BE2C (cell line): ENCODE measurements at regions not wholly inside any gene's neighbourhood (a gene's known extent, or its start where the extent isn't known, plus 50 kb on each side); places are given as distances from the start of the nearest gene placed in this dataset.

Source experiments
- DNase-seq: peaks from one replicate; pipeline ENCODE4 v3.0.0-alpha.2; 2020
- H3K27me3 ChIP-seq: fragments of 250-450 bp; sonication (Bioruptor Pico); 2 replicates; pipeline ENCODE4 v1.5.1; 2020; ENCODE audit warnings: mild to moderate bottlenecking
- H3K36me3 ChIP-seq: fragments of 250-450 bp; sonication (Bioruptor Pico); 2 replicates; pipeline ENCODE4 v1.5.1; 2020; ENCODE audit warnings: mild to moderate bottlenecking
- H3K4me1 ChIP-seq: fragments of 250-450 bp; sonication (Bioruptor Pico); 2 replicates; pipeline ENCODE4 v1.5.1; 2020
- H3K4me3 ChIP-seq: 2 replicates; pipeline ENCODE4 v1.5.1; 2011; ENCODE audit warnings: low read depth, low read length
- H3K9me3 ChIP-seq: fragments of 250-450 bp; sonication (Bioruptor Pico); 2 replicates; pipeline ENCODE4 v1.5.1; 2020
- TF ChIP-seq, protein P1 (sequence below): IDR thresholded peaks from 2 replicates; pipeline ENCODE4 v1.5.1; 2012; ENCODE audit warnings: mild to moderate bottlenecking, low read depth, low read length

DNA sequence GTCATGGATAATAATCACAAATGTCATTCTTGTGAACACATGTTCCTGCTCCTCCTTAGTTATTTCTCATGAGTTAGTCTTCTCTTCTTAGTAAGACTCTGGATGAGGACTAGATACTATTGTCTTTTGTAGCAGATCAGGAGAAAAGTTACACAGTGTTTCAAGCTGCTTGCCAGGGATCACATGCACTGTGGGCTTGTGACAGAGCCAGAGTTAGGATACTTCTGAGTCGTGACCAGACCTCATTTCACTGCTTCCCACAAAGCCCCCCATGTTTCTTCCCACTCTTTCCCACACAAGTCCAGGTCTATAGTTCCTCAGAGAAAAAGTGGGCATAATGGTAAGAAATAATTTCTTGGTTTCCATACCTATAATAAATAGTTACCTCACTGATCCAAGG lies 80.2 kb upstream of the LRATD1 start:
- DNase-seq = no peak
- Histone ChIP-seq H3K9me3 (no peaks in the 10 kb centered on the region), H3K4me1 (no peaks in the 10 kb centered on the region), H3K4me3 (no peak overlapping the region), H3K36me3 (no peaks in the 10 kb centered on the region), H3K27me3 (no peaks in the 10 kb centered on the region; the same call in 1 of the 2 replicates)
- TF ChIP-seq, protein P1, sequence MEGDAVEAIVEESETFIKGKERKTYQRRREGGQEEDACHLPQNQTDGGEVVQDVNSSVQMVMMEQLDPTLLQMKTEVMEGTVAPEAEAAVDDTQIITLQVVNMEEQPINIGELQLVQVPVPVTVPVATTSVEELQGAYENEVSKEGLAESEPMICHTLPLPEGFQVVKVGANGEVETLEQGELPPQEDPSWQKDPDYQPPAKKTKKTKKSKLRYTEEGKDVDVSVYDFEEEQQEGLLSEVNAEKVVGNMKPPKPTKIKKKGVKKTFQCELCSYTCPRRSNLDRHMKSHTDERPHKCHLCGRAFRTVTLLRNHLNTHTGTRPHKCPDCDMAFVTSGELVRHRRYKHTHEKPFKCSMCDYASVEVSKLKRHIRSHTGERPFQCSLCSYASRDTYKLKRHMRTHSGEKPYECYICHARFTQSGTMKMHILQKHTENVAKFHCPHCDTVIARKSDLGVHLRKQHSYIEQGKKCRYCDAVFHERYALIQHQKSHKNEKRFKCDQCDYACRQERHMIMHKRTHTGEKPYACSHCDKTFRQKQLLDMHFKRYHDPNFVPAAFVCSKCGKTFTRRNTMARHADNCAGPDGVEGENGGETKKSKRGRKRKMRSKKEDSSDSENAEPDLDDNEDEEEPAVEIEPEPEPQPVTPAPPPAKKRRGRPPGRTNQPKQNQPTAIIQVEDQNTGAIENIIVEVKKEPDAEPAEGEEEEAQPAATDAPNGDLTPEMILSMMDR = no peak

DNA sequence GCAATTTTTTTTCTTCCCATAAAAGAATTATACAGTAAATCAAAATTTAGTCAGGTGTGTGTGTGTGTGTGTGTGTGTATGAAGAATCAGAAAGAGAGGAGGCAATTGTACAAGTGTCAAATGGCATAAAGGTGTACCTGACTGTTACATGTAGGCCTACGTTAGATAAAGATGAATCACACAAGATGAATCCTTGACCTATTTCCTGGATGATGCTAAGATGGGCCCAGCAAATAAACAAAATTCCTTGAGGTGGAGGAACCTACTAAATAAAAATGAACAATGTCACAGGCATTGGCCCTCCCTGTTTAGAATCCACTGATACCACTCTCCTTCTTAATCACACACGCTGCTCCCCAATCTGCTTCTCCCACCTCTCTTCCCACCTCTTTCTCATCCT lies 79.7 kb upstream of the LRATD1 start:
- Histone ChIP-seq H3K36me3 (no peaks in the 10 kb centered on the region), H3K4me1 (no peaks in the 10 kb centered on the region), H3K9me3 (no peaks in the 10 kb centered on the region), H3K27me3 (no peaks in the 10 kb centered on the region; the same call in 1 of the 2 replicates), H3K4me3 (no peak overlapping the region)
- TF ChIP-seq, protein P1 = no peak
- no peak for DNase-seq

DNA sequence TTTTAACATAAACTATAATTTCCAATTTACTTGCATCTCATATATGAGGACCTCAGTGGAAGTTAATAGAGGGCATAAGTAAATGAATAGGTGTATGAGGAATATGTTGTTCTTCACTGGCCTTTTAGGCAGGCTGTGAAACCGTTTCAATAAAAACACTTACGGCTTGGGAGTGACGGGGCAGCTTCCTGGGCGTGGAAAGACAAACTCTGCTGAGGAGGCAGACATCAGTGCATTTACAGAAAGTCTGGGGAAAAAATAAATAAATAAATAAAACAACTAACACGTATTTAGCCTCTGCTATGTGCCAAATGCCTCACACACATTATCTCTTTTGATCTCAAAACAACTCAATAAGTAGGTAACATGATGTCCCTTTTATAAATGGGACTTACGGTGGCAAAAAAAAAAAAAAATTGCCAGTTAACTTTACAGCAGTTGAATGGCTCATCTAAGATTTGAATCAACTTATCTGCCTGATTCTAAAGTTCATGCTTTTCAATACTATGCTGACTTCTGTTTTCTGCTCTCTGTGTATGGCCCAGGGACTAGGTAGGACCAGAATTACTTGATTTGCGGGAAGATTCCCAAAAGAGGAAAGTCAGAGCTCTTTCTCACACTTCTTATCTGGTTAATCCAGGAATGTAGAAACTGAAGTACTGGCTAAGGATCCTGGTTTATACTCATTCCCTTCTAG lies 77.5 kb upstream of the LRATD1 start:
- no peak for DNase-seq
- no peaks in the 10 kb centered on the region for H3K4me1 ChIP-seq
- H3K27me3 ChIP-seq = no peaks in the 10 kb centered on the region; the same call in 1 of the 2 replicates
- TF ChIP-seq, protein P1 = no peak
- no peak overlapping the region for H3K4me3 ChIP-seq
- no peaks in the 10 kb centered on the region for H3K36me3 ChIP-seq
- H3K9me3 ChIP-seq = no peaks in the 10 kb centered on the region

DNA sequence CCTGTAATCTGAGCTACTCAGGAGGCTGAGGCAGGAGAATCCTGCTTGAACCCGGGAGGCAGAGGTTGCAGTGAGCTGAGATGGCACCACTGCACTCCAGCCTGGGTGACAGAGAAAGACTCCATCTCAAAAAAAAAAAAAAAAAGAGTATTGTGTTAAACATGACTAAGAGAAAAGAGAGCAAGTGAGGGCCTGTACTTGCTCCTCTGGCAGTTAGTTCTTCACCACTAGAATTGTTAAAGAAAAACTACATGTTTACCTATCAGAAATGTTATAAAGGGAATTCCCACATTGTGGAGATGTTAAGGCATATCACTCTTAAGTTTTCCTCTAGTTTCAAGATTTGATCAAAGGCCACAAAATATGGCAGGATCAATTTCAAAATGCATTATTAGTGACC lies 75.4 kb upstream of the LRATD1 start:
- no peak for DNase-seq

DNA sequence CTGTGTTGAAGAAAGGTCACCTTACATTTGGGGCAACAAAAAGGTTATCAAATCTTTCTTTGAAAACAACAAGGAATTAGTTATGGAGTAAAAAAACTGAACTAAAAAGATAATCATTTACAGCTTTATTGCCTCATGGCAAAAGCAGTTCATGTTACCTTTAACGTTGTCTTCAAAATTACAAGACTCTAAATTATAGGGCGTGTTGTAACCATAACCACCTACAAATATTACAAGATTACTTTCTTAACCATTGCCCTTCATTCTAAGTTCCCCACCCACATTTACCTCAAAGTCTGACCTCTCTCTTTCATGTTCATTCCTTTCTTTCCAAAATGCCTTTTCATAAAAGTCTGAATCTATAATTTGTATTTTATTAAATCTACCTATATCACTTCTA lies 74.6 kb upstream of the LRATD1 start:
- Histone ChIP-seq H3K4me1 (no peaks in the 10 kb centered on the region), H3K4me3 (no peak overlapping the region), H3K27me3 (no peaks in the 10 kb centered on the region; the same call in 1 of the 2 replicates), H3K36me3 (no peaks in the 10 kb centered on the region), H3K9me3 (no peaks in the 10 kb centered on the region)
- TF ChIP-seq, protein P1 = no peak
- DNase-seq = no peak

More for the DNA sequence above, 75.4 kb upstream of the LRATD1 start:
- H3K36me3 ChIP-seq = no peaks in the 10 kb centered on the region
- TF ChIP-seq, protein P1 = no peak
- H3K4me3 ChIP-seq = no peak overlapping the region
- H3K27me3 ChIP-seq = no peaks in the 10 kb centered on the region; the same call in 1 of the 2 replicates
- H3K9me3 ChIP-seq = no peaks in the 10 kb centered on the region
- H3K4me1 ChIP-seq = no peaks in the 10 kb centered on the region

DNA sequence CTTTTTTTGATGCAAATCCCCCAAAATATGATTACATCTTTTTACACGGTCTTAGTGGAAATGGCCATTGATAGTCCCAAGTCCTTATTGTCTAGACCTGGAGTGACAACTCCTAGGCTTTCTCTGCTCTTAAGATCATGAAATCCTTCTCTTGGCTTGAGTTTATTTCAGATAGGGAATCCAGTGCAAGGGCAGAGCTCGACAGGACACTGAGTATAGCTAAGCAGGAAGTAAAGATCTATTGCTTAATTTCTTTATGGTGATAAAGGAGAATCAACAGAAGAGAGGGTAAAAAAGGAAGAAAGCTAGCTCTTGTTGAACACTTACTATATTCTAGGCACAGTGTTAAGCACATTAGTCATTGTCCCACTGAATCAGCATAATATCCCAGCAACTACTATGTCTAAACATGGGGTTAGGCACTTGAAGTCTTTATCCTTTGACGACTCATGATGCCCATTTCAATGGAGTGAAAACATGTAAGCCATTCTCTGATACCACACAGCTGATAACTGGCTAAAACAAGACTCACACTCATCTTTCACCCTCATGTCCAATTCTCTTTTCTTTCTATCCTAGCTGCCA lies 74.1 kb upstream of the LRATD1 start:
- Histone ChIP-seq H3K4me3 (no peak overlapping the region), H3K9me3 (no peaks in the 10 kb centered on the region), H3K27me3 (no peaks in the 10 kb centered on the region; the same call in 1 of the 2 replicates), H3K36me3 (no peaks in the 10 kb centered on the region), H3K4me1 (no peaks in the 10 kb centered on the region)
- DNase-seq = no peak
- TF ChIP-seq, protein P1 = no peak
